ENCODE measurements at regions not wholly inside any gene's neighbourhood (a gene's known extent, or its start where the extent isn't known, plus 50 kb on each side); places are given as distances from the start of the nearest gene placed in this dataset.

DNA sequence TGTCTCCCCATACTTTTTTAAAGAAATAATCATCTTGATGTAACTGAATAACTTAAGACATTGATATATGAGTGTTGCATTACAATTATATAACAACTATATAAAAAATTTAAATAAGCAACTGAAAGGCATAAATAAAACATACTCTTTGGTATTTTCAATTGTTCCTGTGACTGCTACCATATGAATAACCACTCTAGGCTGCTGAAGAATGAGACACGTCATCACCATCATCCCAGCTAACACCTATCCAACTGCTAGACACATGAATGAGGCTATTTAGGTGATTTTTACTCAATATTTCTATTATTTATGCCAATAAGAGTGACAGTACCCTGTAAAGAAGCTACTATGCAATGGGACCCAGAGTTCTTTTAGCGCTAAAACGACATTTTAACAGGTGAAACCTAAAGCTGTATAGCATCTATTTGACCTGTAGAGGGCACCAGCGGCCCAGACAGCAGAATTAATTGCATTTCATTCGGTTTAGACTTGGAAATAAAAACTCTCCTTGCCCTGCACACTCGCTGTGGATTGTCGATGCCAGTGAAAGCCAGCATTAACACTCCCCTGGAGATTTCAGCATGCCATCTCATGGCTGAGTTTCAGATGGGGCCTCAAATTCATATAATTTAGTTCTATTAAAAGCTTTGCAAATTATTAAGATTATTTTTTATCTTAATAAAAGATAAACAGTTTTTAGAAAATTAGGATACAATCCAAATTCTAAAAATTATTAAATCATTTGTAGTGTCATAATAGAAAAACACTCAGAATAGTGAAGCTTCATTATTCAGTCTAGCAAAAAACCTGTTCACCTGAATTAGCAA is 89.4 kb upstream of the MAP2 start:
- DNase-seq (ENCODE audit: low read depth): peak; percentile 3
- TF ChIP-seq, protein P1, sequence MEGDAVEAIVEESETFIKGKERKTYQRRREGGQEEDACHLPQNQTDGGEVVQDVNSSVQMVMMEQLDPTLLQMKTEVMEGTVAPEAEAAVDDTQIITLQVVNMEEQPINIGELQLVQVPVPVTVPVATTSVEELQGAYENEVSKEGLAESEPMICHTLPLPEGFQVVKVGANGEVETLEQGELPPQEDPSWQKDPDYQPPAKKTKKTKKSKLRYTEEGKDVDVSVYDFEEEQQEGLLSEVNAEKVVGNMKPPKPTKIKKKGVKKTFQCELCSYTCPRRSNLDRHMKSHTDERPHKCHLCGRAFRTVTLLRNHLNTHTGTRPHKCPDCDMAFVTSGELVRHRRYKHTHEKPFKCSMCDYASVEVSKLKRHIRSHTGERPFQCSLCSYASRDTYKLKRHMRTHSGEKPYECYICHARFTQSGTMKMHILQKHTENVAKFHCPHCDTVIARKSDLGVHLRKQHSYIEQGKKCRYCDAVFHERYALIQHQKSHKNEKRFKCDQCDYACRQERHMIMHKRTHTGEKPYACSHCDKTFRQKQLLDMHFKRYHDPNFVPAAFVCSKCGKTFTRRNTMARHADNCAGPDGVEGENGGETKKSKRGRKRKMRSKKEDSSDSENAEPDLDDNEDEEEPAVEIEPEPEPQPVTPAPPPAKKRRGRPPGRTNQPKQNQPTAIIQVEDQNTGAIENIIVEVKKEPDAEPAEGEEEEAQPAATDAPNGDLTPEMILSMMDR (IDR thresholded peaks at IDR 0.05; ENCODE audit: low read depth, low read length, missing control alignments): peak; percentile 79
- H3K4me3 ChIP-seq (ENCODE audit: low read depth, low read length): no peak overlapping the region

DNA sequence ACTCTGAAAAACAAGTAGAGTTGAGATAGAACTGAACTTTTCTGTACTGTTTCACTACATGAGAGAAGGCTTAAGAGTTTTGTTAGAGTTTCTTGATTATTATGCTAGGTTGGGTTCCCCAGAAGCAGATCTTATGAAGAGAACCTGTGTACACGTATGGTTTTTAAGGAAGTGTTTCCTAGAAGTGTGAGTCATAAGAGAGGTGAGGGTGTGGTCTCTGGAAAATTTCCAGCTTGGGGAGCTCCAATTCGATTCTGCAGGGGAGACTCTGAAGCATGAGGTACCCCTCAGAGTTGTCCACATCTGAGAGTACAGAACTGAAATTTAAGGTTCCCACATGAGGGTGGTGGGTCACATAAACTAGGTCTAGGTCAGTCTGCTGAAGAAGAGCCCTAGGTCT is 83.3 kb upstream of the MAP2 start:
- H3K4me3 ChIP-seq (ENCODE audit: low read depth, low read length): no peak overlapping the region
- TF ChIP-seq, protein P1 (IDR thresholded peaks at IDR 0.05; ENCODE audit: low read depth, low read length, missing control alignments): no peak
- DNase-seq (ENCODE audit: low read depth): no peak

DNA sequence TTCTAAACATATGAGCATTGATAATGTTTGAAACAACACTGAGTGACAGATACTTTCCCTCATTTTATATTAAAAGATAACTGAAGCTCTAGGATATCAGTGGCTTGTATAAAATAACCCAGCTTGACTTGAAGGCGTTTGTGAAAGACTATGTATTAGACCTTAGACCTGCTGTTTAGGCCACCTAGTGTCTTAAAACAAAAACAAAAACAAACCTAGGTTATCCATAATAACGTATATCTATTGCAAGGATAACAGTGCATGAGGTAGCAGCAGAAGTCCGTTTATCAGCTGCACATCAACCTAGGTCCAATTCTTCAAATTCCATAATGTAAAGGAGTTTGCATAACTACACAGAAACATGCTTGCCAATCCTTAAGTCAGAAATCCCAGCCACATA is 79.5 kb upstream of the MAP2 start:
- TF ChIP-seq, protein P1 (IDR thresholded peaks at IDR 0.05; ENCODE audit: low read depth, low read length, missing control alignments): no peak
- DNase-seq (ENCODE audit: low read depth): no peak
- H3K4me3 ChIP-seq (ENCODE audit: low read depth, low read length): no peak overlapping the region

DNA sequence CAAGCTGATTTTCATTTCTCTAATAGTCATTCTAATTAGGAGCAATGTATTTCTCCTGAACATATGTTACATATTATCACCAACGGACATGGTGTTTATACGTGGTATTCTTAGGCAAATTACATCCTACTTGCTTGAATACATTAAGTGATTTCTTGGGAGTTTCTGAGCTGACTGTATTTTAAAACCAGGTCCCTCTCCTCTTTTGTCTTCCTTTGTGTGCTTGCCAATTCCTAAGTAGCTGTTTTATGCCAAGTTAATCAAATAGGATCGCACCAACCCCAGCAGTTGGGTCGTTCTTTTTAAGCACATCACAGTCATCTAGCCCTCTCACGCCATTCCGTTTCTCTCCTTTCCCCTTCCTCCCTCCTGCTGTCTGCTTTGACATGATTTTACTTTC is 75.4 kb upstream of the MAP2 start:
- DNase-seq (ENCODE audit: low read depth): no peak
- TF ChIP-seq, protein P1 (IDR thresholded peaks at IDR 0.05; ENCODE audit: low read depth, low read length, missing control alignments): no peak
- no peak overlapping the region for H3K4me3 ChIP-seq (ENCODE audit: low read depth, low read length)

DNA sequence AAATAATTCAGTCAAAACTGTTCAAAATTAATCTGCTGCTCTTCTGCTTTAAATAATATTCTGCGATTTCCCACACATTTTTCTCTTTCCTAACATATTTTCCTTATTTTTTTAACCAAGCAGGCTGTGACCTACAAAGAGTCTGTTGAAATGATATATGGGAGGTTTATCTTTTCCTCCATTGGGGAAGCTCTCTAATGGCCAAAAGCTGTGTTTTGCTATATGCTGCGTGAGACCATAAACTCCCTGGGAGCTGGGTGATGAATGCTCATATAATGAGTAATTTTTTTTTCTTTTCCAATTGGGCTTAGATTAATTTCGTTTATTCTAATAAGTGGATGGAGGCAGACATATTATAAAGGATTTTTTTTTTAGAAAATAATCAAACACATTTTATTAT is 72.2 kb upstream of the MAP2 start:
- DNase-seq (ENCODE audit: low read depth): no peak
- no peak overlapping the region for H3K4me3 ChIP-seq (ENCODE audit: low read depth, low read length)
- TF ChIP-seq, protein P1 (IDR thresholded peaks at IDR 0.05; ENCODE audit: low read depth, low read length, missing control alignments): no peak

DNA sequence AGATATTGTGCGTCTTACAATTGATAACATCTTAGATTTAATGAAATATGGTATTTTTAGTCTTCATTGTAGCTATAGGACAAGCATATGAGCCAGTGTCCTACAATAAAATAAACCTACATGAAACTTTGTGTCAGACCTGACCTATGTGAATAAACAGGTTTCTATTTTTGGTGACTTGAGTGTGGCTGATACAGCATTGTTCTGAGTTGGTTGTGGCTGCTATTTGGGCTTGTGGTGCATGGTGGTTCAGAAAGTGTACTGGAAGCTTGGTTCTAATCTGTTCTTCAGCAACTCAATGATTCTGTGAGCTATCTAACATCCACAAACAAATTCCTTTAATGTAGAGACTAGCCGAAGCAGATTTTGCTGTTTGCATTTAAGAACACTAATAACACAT is 64.9 kb upstream of the MAP2 start:
- DNase-seq (ENCODE audit: low read depth): no peak
- no peak overlapping the region for H3K4me3 ChIP-seq (ENCODE audit: low read depth, low read length)
- TF ChIP-seq, protein P1 (IDR thresholded peaks at IDR 0.05; ENCODE audit: low read depth, low read length, missing control alignments): no peak
